Lung (tissue), 11 donors: ENCODE measurements at regions not wholly inside any gene's neighbourhood (a gene's known extent, or its start where the extent isn't known, plus 50 kb on each side); places are given as distances from the start of the nearest gene placed in this dataset.

Experiments used
- ATAC-seq: fragments of 200-7000 bp; cut with Tn5 transposase; one replicate; pipeline ENCODE4 v1.9.1; 2020; ENCODE audit warnings: moderate number of reproducible peaks; ENCODE audit not compliant: insufficient read depth, low FRiP score
- DNase-seq, 3 donors: peaks; one replicate each; pipeline ENCODE4 v3.0.0-alpha.2; 2013 to 2017
- H3K27ac ChIP-seq, 2 donors: one replicate each; pipeline ENCODE4 v1.5.1; 2013; ENCODE audit warnings: mild to moderate bottlenecking in 2 of 2, moderate library complexity in 2 of 2, control low read depth in 1 of 2, inconsistent platforms in 1 of 2, low read depth in 1 of 2, low read length in 1 of 2
- H3K27me3 ChIP-seq, 3 donors: one replicate each; pipeline ENCODE4 v1.5.1; 2013; ENCODE audit warnings: low read length in 2 of 3; ENCODE audit not compliant: control insufficient read depth in 3 of 3, insufficient read depth in 3 of 3
- H3K36me3 ChIP-seq, 4 donors: one replicate each; pipeline ENCODE4 v1.5.1; 2013; ENCODE audit warnings: low read length in 4 of 4, mild to moderate bottlenecking in 1 of 4, moderate library complexity in 1 of 4; ENCODE audit not compliant: control insufficient read depth in 4 of 4, insufficient read depth in 4 of 4
- H3K4me1 ChIP-seq, 5 donors: one replicate each; pipeline ENCODE4 v1.5.1; 2013; ENCODE audit warnings: low read length in 5 of 5, mild to moderate bottlenecking in 2 of 5, moderate library complexity in 1 of 5; ENCODE audit not compliant: control insufficient read depth in 5 of 5, insufficient read depth in 5 of 5
- H3K4me3 ChIP-seq: one replicate; pipeline ENCODE4 v1.5.1; 2013; ENCODE audit warnings: mild to moderate bottlenecking, control low read depth, moderate library complexity
- H3K9ac ChIP-seq, 2 donors: one replicate each; pipeline ENCODE4 v1.5.1; 2013; ENCODE audit warnings: low read length in 2 of 2, control low read depth in 1 of 2; ENCODE audit not compliant: insufficient read depth in 1 of 2
- H3K9me3 ChIP-seq, 4 donors: one replicate each; pipeline ENCODE4 v1.5.1; 2013; ENCODE audit warnings: low read length in 3 of 4, mild to moderate bottlenecking in 1 of 4, moderate library complexity in 1 of 4; ENCODE audit not compliant: control insufficient read depth in 4 of 4, insufficient read depth in 3 of 4
- WGBS, 2 donors: extraction: QIAGEN DNeasy Blood & Tissue Kit; methylation state at CpG; one replicate each; pipeline ENCODE4 v1.1.7; 2013; 5-methylcytosine and 5-hydroxymethylcytosine counted together
- TF ChIP-seq, protein P1 (sequence below): IDR thresholded peaks from 2 replicates; pipeline ENCODE4 v1.5.1; 2012; ENCODE audit warnings: mild to moderate bottlenecking; ENCODE audit errors: control extremely low read depth, extremely low read depth
- donor health status: control.
- donor health status: control.
- donor health status: Bipolar disorder and iron deficiency.
- donor health status: healthy.
- donor health status: DM: yes; HTN: yes; CAD: no.

- DNase-seq: no peak
- no peaks in the 10 kb centered on the region for H3K27me3 ChIP-seq
- H3K9me3 ChIP-seq: no peaks in the 10 kb centered on the region
- no peak for ATAC-seq
- H3K4me1 ChIP-seq: no peaks in the 10 kb centered on the region
- no peak overlapping the region for H3K4me3 ChIP-seq
- H3K9ac ChIP-seq: no peak overlapping the region
- H3K36me3 ChIP-seq: no peaks in the 10 kb centered on the region
- WGBS, 2 donors: 44 to 84% methylated on average over 1 of the region's 1 CpG
- TF ChIP-seq, protein P1, sequence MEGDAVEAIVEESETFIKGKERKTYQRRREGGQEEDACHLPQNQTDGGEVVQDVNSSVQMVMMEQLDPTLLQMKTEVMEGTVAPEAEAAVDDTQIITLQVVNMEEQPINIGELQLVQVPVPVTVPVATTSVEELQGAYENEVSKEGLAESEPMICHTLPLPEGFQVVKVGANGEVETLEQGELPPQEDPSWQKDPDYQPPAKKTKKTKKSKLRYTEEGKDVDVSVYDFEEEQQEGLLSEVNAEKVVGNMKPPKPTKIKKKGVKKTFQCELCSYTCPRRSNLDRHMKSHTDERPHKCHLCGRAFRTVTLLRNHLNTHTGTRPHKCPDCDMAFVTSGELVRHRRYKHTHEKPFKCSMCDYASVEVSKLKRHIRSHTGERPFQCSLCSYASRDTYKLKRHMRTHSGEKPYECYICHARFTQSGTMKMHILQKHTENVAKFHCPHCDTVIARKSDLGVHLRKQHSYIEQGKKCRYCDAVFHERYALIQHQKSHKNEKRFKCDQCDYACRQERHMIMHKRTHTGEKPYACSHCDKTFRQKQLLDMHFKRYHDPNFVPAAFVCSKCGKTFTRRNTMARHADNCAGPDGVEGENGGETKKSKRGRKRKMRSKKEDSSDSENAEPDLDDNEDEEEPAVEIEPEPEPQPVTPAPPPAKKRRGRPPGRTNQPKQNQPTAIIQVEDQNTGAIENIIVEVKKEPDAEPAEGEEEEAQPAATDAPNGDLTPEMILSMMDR: no peak
- H3K27ac ChIP-seq: no peak overlapping the region
Observed at GRCh38 chr12:93208011-93208410, 169.7 kb upstream of the NUDT4 start.

GRCh38 chr12:93214523-93215289, 163.0 kb upstream of the NUDT4 start:
- Histone ChIP-seq H3K36me3 (no peaks in the 10 kb centered on the region), H3K9me3 (no peaks in the 10 kb centered on the region), H3K27ac (no peak overlapping the region), H3K4me1 (peaks cover 0 to 1% (median 0%) of the 10 kb centered on the region in 5 donors), H3K9ac (no peak overlapping the region), H3K4me3 (no peak overlapping the region), H3K27me3 (no peaks in the 10 kb centered on the region)
- WGBS, 2 donors: 79 to 87% methylated on average over 6 of the region's 6 CpGs
- DNase-seq (no peak), ATAC-seq (no peak)
- TF ChIP-seq, protein P1: no peak

DNA sequence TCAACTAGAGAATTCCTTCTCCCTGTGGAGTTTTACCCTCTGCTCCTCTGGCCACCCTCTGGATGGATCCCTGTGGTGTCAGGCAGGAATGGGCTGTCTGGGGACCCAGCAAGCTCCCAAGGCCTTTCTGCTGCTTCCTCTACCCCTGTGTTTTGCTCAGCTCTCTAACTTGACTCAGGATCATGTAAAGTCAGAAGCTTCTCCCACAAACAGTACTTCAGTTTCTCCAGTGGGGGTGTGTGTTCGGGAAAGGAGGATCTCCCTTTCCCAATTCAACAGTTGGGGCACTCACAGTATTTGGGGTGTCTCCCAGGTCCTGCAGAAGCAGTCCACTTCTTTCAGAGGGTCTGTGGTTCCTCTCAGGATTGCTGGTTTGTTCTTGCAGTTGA, 162.4 kb upstream of the NUDT4 start:
- DNase-seq (no peak), ATAC-seq (no peak)
- no peaks in the 10 kb centered on the region for H3K36me3 ChIP-seq
- TF ChIP-seq, protein P1: no peak
- peaks cover 0 to 4% (median 0%) of the 10 kb centered on the region in 5 donors for H3K4me1 ChIP-seq
- WGBS, 2 donors: 90 to 95% methylated on average over 1 of the region's 1 CpG
- H3K9me3 ChIP-seq: no peaks in the 10 kb centered on the region
- H3K27me3 ChIP-seq: no peaks in the 10 kb centered on the region
- H3K4me3 ChIP-seq: no peak overlapping the region
- no peak overlapping the region for H3K27ac ChIP-seq
- no peak overlapping the region for H3K9ac ChIP-seq
